K562 (cell line): ENCODE measurements at regions not wholly inside any gene's neighbourhood (a gene's known extent, or its start where the extent isn't known, plus 50 kb on each side); places are given as distances from the start of the nearest gene placed in this dataset.

ENCODE experiments used
- CREB1 ChIP-seq, 2 experiments: sonication (generic) in 1 of 2; formaldehyde crosslinking in 1 of 2; IDR thresholded peaks; 2 replicates each; pipeline versions ENCODE4 v1.6.1 to v1.8.0; 2012 to 2022; ENCODE audit warnings: inconsistent platforms in 1 of 2, mild to moderate bottlenecking in 1 of 2, missing genetic modification reagents in 1 of 2, moderate library complexity in 1 of 2
- SREBF1 ChIP-seq: fragments of 150-350 bp; IDR thresholded peaks from 2 replicates; pipeline ENCODE4 v1.6.1; 2014; ENCODE audit warnings: antibody characterized with exemption, low read depth, low read length, borderline replicate concordance
- TF ChIP-seq, protein P1 (sequence below), 3 experiments: IDR thresholded peaks in 2 of 3; conservative IDR thresholded peaks in 1 of 3; 2 replicates each; pipeline ENCODE4 v1.5.1; 2011 to 2012; ENCODE audit warnings: low read length in 3 of 3, mild to moderate bottlenecking in 3 of 3, control low read depth in 2 of 3, improper control_type of control experiment in 1 of 3, inconsistent platforms in 1 of 3, low read depth in 1 of 3, mixed read lengths in 1 of 3, moderate library complexity in 1 of 3; ENCODE audit not compliant: insufficient read depth in 2 of 3

- TF ChIP-seq CREB1 (IDR thresholded peaks at IDR 0.05) (no peak), CREB1 (CRISPR knock-in tag; IDR thresholded peaks at IDR 0.05) (no peak), SREBF1 (no peak)
- TF ChIP-seq, protein P1, sequence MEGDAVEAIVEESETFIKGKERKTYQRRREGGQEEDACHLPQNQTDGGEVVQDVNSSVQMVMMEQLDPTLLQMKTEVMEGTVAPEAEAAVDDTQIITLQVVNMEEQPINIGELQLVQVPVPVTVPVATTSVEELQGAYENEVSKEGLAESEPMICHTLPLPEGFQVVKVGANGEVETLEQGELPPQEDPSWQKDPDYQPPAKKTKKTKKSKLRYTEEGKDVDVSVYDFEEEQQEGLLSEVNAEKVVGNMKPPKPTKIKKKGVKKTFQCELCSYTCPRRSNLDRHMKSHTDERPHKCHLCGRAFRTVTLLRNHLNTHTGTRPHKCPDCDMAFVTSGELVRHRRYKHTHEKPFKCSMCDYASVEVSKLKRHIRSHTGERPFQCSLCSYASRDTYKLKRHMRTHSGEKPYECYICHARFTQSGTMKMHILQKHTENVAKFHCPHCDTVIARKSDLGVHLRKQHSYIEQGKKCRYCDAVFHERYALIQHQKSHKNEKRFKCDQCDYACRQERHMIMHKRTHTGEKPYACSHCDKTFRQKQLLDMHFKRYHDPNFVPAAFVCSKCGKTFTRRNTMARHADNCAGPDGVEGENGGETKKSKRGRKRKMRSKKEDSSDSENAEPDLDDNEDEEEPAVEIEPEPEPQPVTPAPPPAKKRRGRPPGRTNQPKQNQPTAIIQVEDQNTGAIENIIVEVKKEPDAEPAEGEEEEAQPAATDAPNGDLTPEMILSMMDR (IDR thresholded peaks at IDR 0.05 in 2 of 3, conservative IDR thresholded peaks at IDR 0.05 in 1 of 3; ENCODE audit: insufficient read depth in 2 of 3, low read depth in 1 of 3, low read length in 3 of 3) = no peak
Measured at GRCh38 chr6:86031713-86032112, 389.0 kb upstream of the SYNCRIP start.
